SK-N-SH treated with all-trans-retinoic acid at 6 μM for 48 hours (cell line): ENCODE measurements at regions not wholly inside any gene's neighbourhood (a gene's known extent, or its start where the extent isn't known, plus 50 kb on each side); places are given as distances from the start of the nearest gene placed in this dataset.

ENCODE experiments used
- ATAC-seq: fragments of 200-7000 bp; cut with Tn5 transposase; 3 replicates; pipeline ENCODE4 v1.9.1; 2020; ENCODE audit warnings: mild to moderate bottlenecking, moderate library complexity
- ARNTL ChIP-seq: fragments of 450-650 bp; formaldehyde crosslinking; IDR thresholded peaks from 2 replicates; pipeline ENCODE4 v1.5.0; 2020; ENCODE audit warnings: low read depth, mild to moderate bottlenecking, moderate library complexity, borderline replicate concordance
- BACH2 ChIP-seq: fragments of 250-450 bp; sonication (Bioruptor Pico); IDR thresholded peaks from 2 replicates; pipeline ENCODE4 v1.9.0; 2021; ENCODE audit warnings: mild to moderate bottlenecking, borderline replicate concordance
- CREB5 ChIP-seq: fragments of 250-450 bp; sonication (Bioruptor Pico); IDR thresholded peaks from 2 replicates; pipeline ENCODE4 v1.5.1; 2020; ENCODE audit warnings: low read depth, mild to moderate bottlenecking, moderate library complexity
- CSDC2 ChIP-seq: fragments of 250-450 bp; sonication (Bioruptor Pico); IDR thresholded peaks from 2 replicates; pipeline ENCODE4 v1.5.0; 2020; ENCODE audit warnings: mild to moderate bottlenecking, moderate library complexity
- CSRNP3 ChIP-seq: fragments of 250-450 bp; sonication (Bioruptor Pico); IDR thresholded peaks from 2 replicates; pipeline ENCODE4 v1.5.1; 2021; ENCODE audit warnings: mild to moderate bottlenecking, moderate library complexity
- GLIS3 ChIP-seq: fragments of 250-450 bp; sonication (Bioruptor Pico); IDR thresholded peaks from 2 replicates; pipeline ENCODE4 v1.5.0; 2020; ENCODE audit warnings: mild to moderate bottlenecking, moderate library complexity
- OSR1 ChIP-seq: fragments of 250-450 bp; sonication (Bioruptor Pico); IDR thresholded peaks from 2 replicates; pipeline ENCODE4 v1.8.0; 2022; ENCODE audit warnings: moderate library complexity, mild to moderate bottlenecking, inconsistent platforms
- PATZ1 ChIP-seq: fragments of 250-450 bp; sonication (Bioruptor Pico); IDR thresholded peaks from 2 replicates; pipeline ENCODE4 v1.8.0; 2020; ENCODE audit warnings: mild to moderate bottlenecking, moderate library complexity, borderline replicate concordance
- POU6F1 ChIP-seq: fragments of 250-450 bp; sonication (Bioruptor Pico); IDR thresholded peaks from 2 replicates; pipeline ENCODE4 v1.8.0; 2021; ENCODE audit warnings: low read depth, mild to moderate bottlenecking, moderate library complexity, borderline replicate concordance
- PPARA ChIP-seq: fragments of 250-450 bp; sonication (Bioruptor Pico); IDR thresholded peaks from 2 replicates; pipeline ENCODE4 v1.5.0; 2020; ENCODE audit warnings: mild to moderate bottlenecking, borderline replicate concordance
- RARB ChIP-seq: fragments of 250-450 bp; sonication (Bioruptor Pico); IDR thresholded peaks from 2 replicates; pipeline ENCODE4 v1.8.0; 2021; ENCODE audit warnings: mild to moderate bottlenecking, moderate library complexity
- SNAI2 ChIP-seq: fragments of 250-450 bp; sonication (Bioruptor Pico); IDR thresholded peaks from 2 replicates; pipeline ENCODE4 v1.5.0; 2020; ENCODE audit warnings: mild to moderate bottlenecking, moderate library complexity
- TOX ChIP-seq: fragments of 250-450 bp; sonication (Bioruptor Pico); IDR thresholded peaks from 2 replicates; pipeline ENCODE4 v1.8.0; 2021; ENCODE audit warnings: mild to moderate bottlenecking, moderate library complexity, borderline replicate concordance
- ZC3H10 ChIP-seq: fragments of 250-450 bp; sonication (Bioruptor Pico); IDR thresholded peaks from 2 replicates; pipeline ENCODE4 v1.5.1; 2021; ENCODE audit warnings: mild to moderate bottlenecking, moderate library complexity
- ZFP3 ChIP-seq: fragments of 250-450 bp; sonication (Bioruptor Pico); IDR thresholded peaks from 2 replicates; pipeline ENCODE4 v1.5.0; 2020; ENCODE audit warnings: mild to moderate bottlenecking, moderate library complexity
- ZFP30 ChIP-seq: fragments of 450-650 bp; formaldehyde crosslinking; IDR thresholded peaks from 2 replicates; pipeline ENCODE4 v1.5.0; 2022; ENCODE audit warnings: mild to moderate bottlenecking, moderate library complexity
- ZNF70 ChIP-seq: fragments of 450-650 bp; formaldehyde crosslinking; IDR thresholded peaks from 2 replicates; pipeline ENCODE4 v1.5.0; 2020; ENCODE audit warnings: mild to moderate bottlenecking, moderate library complexity
- TF ChIP-seq, protein P1 (sequence below): fragments of 250-450 bp; sonication (Bioruptor Pico); IDR thresholded peaks from 2 replicates; pipeline ENCODE4 v1.5.0; 2020; ENCODE audit warnings: mild to moderate bottlenecking, moderate library complexity

GRCh38 chr13:29922896-29923295 lies 72.5 kb upstream of the UBL3 start:
- no peak for ATAC-seq

GRCh38 chr13:29922281-29922821 lies 71.9 kb upstream of the UBL3 start:
- no peak for TF ChIP-seq RARB (CRISPR knock-in tag)
- no peak for TF ChIP-seq POU6F1
- TF ChIP-seq, protein P1, sequence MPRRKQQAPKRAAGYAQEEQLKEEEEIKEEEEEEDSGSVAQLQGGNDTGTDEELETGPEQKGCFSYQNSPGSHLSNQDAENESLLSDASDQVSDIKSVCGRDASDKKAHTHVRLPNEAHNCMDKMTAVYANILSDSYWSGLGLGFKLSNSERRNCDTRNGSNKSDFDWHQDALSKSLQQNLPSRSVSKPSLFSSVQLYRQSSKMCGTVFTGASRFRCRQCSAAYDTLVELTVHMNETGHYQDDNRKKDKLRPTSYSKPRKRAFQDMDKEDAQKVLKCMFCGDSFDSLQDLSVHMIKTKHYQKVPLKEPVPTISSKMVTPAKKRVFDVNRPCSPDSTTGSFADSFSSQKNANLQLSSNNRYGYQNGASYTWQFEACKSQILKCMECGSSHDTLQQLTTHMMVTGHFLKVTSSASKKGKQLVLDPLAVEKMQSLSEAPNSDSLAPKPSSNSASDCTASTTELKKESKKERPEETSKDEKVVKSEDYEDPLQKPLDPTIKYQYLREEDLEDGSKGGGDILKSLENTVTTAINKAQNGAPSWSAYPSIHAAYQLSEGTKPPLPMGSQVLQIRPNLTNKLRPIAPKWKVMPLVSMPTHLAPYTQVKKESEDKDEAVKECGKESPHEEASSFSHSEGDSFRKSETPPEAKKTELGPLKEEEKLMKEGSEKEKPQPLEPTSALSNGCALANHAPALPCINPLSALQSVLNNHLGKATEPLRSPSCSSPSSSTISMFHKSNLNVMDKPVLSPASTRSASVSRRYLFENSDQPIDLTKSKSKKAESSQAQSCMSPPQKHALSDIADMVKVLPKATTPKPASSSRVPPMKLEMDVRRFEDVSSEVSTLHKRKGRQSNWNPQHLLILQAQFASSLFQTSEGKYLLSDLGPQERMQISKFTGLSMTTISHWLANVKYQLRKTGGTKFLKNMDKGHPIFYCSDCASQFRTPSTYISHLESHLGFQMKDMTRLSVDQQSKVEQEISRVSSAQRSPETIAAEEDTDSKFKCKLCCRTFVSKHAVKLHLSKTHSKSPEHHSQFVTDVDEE: no peak
- no peak for TF ChIP-seq OSR1
- no peak for TF ChIP-seq ZC3H10 (CRISPR knock-in tag)
- no peak for ATAC-seq

More at GRCh38 chr13:29922896-29923295, 72.5 kb upstream of the UBL3 start:
- TF ChIP-seq, protein P1: no peak
- TF ChIP-seq OSR1: no peak
- no peak for TF ChIP-seq ZC3H10 (CRISPR knock-in tag)
- TF ChIP-seq ZFP30 (CRISPR knock-in tag): no peak
- no peak for TF ChIP-seq RARB (CRISPR knock-in tag)
- no peak for TF ChIP-seq BACH2 (CRISPR knock-in tag)
- TF ChIP-seq PATZ1: no peak
- TF ChIP-seq PPARA (CRISPR knock-in tag): no peak
- TF ChIP-seq CREB5 (CRISPR knock-in tag): no peak
- TF ChIP-seq CSRNP3 (CRISPR knock-in tag): no peak
- TF ChIP-seq SNAI2: no peak
- TF ChIP-seq TOX (CRISPR knock-in tag): no peak
- no peak for TF ChIP-seq POU6F1
- TF ChIP-seq CSDC2 (CRISPR knock-in tag): no peak

GRCh38 chr13:29921542-29921941 lies 71.1 kb upstream of the UBL3 start:
- no peak for ATAC-seq
- TF ChIP-seq GLIS3 (no peak), OSR1 (no peak), CREB5 (CRISPR knock-in tag) (no peak), ARNTL (CRISPR knock-in tag) (no peak), CSRNP3 (CRISPR knock-in tag) (no peak), PPARA (CRISPR knock-in tag) (no peak), ZFP3 (no peak), ZNF70 (CRISPR knock-in tag) (no peak), ZFP30 (CRISPR knock-in tag) (no peak)
